ENCODE measurements at regions not wholly inside any gene's neighbourhood (a gene's known extent, or its start where the extent isn't known, plus 50 kb on each side); places are given as distances from the start of the nearest gene placed in this dataset.

DNA sequence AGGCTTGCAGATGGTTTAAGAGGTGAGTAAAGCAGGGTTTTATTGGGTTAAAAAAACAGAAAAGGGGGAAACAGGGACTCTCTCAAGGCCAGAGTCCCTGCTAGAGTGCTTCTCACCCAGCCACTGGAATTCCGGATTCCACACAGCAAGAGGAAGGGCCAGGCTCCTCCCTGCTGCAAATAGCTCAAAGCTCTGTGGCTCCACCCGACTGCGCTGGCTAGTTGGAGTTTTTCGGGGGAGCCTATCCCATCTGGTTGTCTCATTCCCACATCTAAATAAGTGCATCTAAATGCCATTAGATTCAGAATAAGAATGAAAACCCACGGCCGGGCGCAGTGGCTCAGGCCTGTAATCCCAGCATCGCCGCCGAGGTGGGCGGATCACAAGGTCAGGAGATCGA is 791.5 kb downstream of the SLC16A7 start:
- no peak overlapping the region for H3K27ac Mint-ChIP-seq
- no peak for DNase-seq
- no peaks in the 10 kb centered on the region for H3K36me3 Mint-ChIP-seq
- no peaks in the 10 kb centered on the region for H3K4me1 Mint-ChIP-seq
- H3K9me3 Mint-ChIP-seq, result peaks cover 0 to 11% (median 7%) of the 10 kb centered on the region in 7 donors
- no peak for ATAC-seq (ENCODE audit: low read depth in 2 of 2)
- no peaks in the 10 kb centered on the region for H3K27me3 Mint-ChIP-seq
- no peak overlapping the region for H3K4me3 Mint-ChIP-seq

DNA sequence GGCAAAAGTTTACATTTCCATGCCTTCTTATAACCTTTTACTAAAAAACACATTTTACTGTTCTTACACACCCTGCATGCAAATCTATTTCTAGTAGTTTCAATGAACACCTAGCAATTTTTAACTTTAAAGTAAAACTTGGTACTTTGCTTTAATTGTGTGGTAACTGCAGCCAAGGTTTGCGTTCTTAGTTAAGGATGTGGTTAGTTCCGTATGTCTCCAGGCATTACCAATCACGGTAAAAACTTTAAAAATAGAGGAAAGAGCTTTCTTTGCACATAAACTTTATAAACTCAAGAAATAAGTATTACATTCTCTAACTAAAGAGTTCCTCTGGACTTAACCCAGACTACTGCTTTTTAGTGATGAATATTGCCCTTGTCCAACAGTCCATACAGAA is 795.2 kb downstream of the SLC16A7 start:
- Mint-ChIP-seq H3K4me1 (no peaks in the 10 kb centered on the region), H3K27me3 (no peaks in the 10 kb centered on the region), H3K36me3 (no peaks in the 10 kb centered on the region), H3K4me3 (no peak overlapping the region), H3K27ac (no peak overlapping the region), H3K9me3 (peaks cover 0 to 11% (median 4%) of the 10 kb centered on the region in 7 donors)
- ATAC-seq (ENCODE audit: low read depth in 2 of 2), result no peak
- no peak for DNase-seq

DNA sequence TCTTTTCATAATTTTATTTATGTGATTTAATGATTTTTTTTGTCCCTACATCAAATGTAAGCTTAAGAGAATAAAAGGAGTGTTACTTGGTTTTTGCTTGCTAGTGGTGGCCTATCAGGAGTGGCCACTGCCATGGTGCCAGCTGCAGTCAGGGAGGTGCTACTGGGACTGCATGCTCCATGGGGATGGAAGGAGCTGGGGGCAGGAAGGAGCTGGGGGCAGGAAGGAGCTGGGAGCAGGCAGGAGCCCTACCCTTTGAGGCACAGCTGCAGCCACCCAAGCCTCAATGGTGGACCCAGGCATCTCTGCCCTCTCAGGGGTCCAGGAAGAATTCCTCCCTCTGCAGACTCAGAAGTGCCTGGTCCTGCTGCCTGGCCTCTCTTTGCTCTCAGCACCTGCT is 796.0 kb downstream of the SLC16A7 start:
- no peak overlapping the region for H3K27ac Mint-ChIP-seq
- no peak overlapping the region for H3K4me3 Mint-ChIP-seq
- no peaks in the 10 kb centered on the region for H3K27me3 Mint-ChIP-seq
- H3K36me3 Mint-ChIP-seq, result no peaks in the 10 kb centered on the region
- no peaks in the 10 kb centered on the region for H3K4me1 Mint-ChIP-seq
- DNase-seq (no peak), ATAC-seq (ENCODE audit: low read depth in 2 of 2) (no peak)
- H3K9me3 Mint-ChIP-seq, result peaks cover 0 to 11% (median 4%) of the 10 kb centered on the region in 7 donors

DNA sequence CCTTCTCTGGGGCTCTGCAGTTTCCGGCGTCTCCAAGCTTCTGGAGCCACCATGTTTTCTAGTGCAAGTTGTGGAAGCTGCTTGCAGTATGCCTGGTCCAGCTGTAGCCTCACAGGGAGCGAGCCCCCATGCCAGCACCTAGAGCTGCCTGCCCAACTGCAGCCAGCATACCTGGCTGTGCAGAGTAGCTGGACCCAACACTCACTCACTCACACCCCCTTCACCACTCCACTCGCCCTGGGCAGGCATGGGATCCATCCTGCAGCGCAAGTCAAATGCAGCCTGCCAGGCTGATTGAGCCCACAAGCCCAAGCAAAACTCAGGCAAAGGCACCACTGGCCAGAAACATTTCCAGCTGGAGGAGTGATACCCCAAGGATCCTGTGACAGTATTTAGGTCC is 797.3 kb downstream of the SLC16A7 start:
- no peak for DNase-seq
- Mint-ChIP-seq H3K4me1 (no peaks in the 10 kb centered on the region), H3K27me3 (no peaks in the 10 kb centered on the region), H3K36me3 (no peaks in the 10 kb centered on the region), H3K27ac (no peak overlapping the region), H3K9me3 (peaks cover 0 to 11% (median 4%) of the 10 kb centered on the region in 7 donors), H3K4me3 (no peak overlapping the region)
- no peak for ATAC-seq (ENCODE audit: low read depth in 2 of 2)

DNA sequence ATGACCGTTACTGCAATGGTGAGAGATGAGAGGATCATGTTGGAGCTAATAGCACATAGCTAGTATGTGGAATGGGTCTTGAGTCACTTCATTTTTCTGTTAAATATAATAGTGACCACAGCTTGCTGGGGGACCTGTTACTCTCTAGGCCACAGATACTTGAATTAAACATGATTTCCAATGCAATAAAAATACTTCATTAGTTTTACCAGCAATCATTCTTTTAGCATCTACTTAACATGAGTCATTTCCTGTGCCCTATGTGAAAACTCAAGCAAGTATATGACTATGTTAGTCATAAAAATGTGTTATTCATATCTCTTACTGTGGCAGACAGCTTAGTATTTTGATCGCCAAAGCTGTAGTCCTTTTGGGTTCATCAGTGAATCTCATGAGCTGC is 798.8 kb downstream of the SLC16A7 start:
- H3K36me3 Mint-ChIP-seq, result no peaks in the 10 kb centered on the region
- H3K27ac Mint-ChIP-seq, result no peak overlapping the region
- peaks cover 0 to 6% (median 4%) of the 10 kb centered on the region in 7 donors for H3K9me3 Mint-ChIP-seq
- H3K4me3 Mint-ChIP-seq, result no peak overlapping the region
- no peaks in the 10 kb centered on the region for H3K4me1 Mint-ChIP-seq
- DNase-seq (no peak), ATAC-seq (ENCODE audit: low read depth in 2 of 2) (no peak)
- H3K27me3 Mint-ChIP-seq, result no peaks in the 10 kb centered on the region

DNA sequence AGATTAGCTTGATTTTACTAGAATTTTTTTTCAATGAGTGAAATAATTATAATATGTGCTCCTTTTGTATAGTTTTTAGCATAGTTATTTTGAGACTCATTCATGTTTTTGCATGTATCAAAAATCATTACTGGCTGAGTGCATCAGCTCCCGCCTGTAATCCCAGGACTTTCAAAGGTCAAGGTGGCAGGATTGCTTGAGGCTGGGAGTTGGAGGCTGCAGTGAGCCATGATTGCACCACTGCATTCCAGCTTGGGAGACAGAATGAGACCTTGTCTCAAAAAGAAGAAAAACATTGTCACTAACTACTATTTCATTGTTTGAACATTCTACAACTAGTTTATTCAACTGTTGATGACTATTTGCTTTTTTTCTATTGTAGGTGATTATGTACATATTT is 802.7 kb downstream of the SLC16A7 start:
- Mint-ChIP-seq H3K4me3 (no peak overlapping the region), H3K27me3 (no peaks in the 10 kb centered on the region), H3K4me1 (no peaks in the 10 kb centered on the region), H3K9me3 (peaks cover 0 to 11% (median 4%) of the 10 kb centered on the region in 7 donors), H3K36me3 (no peaks in the 10 kb centered on the region), H3K27ac (no peak overlapping the region)
- DNase-seq (no peak), ATAC-seq (ENCODE audit: low read depth in 2 of 2) (no peak)

DNA sequence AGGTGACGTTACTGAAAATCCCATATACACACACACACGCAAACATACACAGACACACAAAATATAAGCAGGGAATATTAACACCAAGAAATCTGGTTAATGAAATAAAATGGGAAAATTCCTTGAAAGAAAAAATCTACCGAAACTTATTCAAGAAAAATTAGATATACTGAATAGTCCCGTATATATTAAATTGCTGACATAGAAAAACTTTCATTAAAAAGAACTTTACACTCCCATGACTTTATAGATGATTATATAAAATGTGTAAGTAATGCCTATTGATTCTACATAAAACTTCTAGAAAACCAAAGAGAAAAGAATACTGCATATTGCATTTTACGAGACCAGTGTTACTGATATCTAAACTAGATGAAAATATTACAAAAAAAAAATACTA is 803.2 kb downstream of the SLC16A7 start:
- Mint-ChIP-seq H3K4me3 (no peak overlapping the region), H3K9me3 (peaks cover 0 to 12% (median 3%) of the 10 kb centered on the region in 7 donors), H3K27ac (peak overlapping the region in 1 of 6 donors; percentile 44), H3K36me3 (no peaks in the 10 kb centered on the region), H3K4me1 (no peaks in the 10 kb centered on the region), H3K27me3 (no peaks in the 10 kb centered on the region)
- ATAC-seq (ENCODE audit: low read depth in 2 of 2) (no peak), DNase-seq (no peak)

DNA sequence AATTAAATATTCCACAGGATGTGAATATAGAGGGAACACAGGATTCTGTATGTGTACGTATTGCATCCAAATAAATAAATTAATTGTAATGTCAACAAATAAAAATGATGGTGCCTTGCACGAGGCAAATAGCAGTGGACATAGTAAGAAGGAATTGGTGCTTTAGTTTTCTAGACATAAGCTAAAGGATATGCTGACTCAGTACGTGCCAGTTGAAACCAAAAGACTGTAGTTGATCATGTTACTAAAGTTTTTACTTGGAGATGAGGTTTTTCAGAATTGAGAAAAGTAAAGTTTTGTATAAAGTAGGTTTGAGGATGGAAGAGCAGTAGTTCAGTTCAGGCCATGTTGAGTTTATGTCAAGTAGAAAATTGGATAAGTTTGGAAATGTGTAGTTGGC is 807.2 kb downstream of the SLC16A7 start:
- no peaks in the 10 kb centered on the region for H3K27me3 Mint-ChIP-seq
- ATAC-seq (ENCODE audit: low read depth in 2 of 2) (no peak), DNase-seq (no peak)
- peaks cover 0 to 8% (median 1%) of the 10 kb centered on the region in 7 donors for H3K9me3 Mint-ChIP-seq
- no peaks in the 10 kb centered on the region for H3K36me3 Mint-ChIP-seq
- H3K4me1 Mint-ChIP-seq, result no peaks in the 10 kb centered on the region
- H3K4me3 Mint-ChIP-seq, result no peak overlapping the region
- peak overlapping the region in 1 of 6 donors; percentile 8 for H3K27ac Mint-ChIP-seq

DNA sequence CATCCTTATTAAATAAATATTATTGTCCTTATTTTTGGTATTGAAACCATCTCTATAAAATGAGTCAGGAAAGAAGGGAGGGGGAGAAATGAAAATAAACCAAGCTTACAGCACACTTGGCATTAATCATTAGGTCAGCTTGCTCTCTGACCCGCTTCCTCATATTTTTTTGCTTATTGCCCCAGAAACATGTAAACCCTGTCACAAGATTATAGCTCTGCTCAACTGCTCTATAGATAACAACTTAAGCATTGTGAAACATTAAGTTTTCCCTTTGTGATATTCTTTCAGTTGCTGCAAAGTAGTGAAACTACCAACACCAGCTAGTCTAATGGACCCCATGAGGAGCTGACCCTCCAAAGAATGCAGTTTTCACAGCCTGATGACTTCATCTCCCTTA is 819.5 kb downstream of the SLC16A7 start:
- Mint-ChIP-seq H3K36me3 (no peaks in the 10 kb centered on the region), H3K27ac (peak overlapping the region in 1 of 6 donors; percentile 45), H3K4me3 (no peak overlapping the region), H3K4me1 (no peaks in the 10 kb centered on the region), H3K9me3 (peaks cover 5 to 28% (median 11%) of the 10 kb centered on the region in 7 donors), H3K27me3 (no peaks in the 10 kb centered on the region)
- ATAC-seq (ENCODE audit: low read depth in 2 of 2) (no peak), DNase-seq (no peak)

DNA sequence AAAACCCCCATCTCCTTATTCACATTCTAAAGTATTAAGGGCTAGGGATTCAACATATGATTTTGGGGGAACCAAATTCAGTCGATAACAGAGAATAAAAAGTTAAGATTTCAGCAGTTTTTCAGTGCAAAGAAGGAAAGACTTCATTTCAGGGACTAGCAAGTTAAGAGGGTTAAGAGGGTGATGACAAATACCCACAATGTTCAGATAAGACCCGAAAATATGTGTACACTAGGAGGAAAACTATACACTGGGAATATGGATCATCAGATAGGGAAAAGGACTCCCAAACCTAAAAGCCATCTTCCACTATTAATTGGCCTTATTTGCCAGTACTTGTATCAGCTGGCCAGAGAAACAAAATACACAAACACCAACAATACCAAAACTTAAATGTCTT is 824.2 kb downstream of the SLC16A7 start:
- H3K4me1 Mint-ChIP-seq, result no peaks in the 10 kb centered on the region
- H3K9me3 Mint-ChIP-seq, result peaks cover 4 to 20% (median 6%) of the 10 kb centered on the region in 7 donors
- H3K4me3 Mint-ChIP-seq, result no peak overlapping the region
- no peaks in the 10 kb centered on the region for H3K27me3 Mint-ChIP-seq
- no peak overlapping the region for H3K27ac Mint-ChIP-seq
- no peak for ATAC-seq (ENCODE audit: low read depth in 2 of 2)
- DNase-seq, result no peak
- H3K36me3 Mint-ChIP-seq, result no peaks in the 10 kb centered on the region

DNA sequence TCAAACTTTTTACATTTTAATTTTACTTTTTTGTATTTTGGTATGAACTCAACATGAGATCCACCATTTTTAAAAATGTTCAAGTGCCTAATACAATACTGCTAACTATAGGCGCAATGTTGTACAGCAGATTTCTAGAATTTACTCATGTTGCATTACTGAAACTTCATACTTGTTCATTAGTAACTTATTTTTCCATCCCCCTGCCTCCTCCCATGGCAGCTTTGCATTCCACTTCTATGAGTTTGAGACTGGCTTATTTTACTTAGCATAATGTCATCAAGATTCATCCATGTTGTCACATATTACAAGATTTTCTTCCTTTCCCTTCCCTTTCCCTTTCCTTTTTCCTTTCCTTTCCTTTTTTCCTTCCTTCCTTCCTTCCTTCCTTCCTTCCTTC is 825.9 kb downstream of the SLC16A7 start:
- no peak overlapping the region for H3K4me3 Mint-ChIP-seq
- H3K4me1 Mint-ChIP-seq, result no peaks in the 10 kb centered on the region
- no peak for ATAC-seq (ENCODE audit: low read depth in 2 of 2)
- H3K36me3 Mint-ChIP-seq, result no peaks in the 10 kb centered on the region
- H3K27ac Mint-ChIP-seq, result no peak overlapping the region
- peaks cover 0 to 15% (median 5%) of the 10 kb centered on the region in 7 donors for H3K9me3 Mint-ChIP-seq
- no peak for DNase-seq
- no peaks in the 10 kb centered on the region for H3K27me3 Mint-ChIP-seq

DNA sequence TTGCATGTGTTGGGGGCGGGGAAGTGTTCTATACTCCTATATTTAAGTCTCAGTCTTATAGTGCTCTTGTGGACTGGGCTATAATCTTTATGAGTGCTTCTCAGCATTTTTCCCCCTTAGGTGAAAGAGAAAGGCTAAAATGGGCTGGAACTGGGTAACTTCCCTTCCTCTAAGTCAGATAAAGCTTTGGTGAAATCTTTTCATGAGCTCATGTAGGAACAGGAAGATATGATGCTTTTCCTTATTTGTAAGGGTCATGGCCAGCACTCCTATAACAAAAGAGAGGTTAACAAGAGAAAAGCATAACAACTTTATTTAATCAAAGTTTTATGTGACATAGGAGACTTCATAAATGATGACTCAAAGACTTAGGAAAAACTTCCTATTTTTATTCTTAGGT is 841.5 kb downstream of the SLC16A7 start:
- peaks cover 4 to 15% (median 10%) of the 10 kb centered on the region in 7 donors for H3K9me3 Mint-ChIP-seq
- no peak for DNase-seq
- no peak for ATAC-seq (ENCODE audit: low read depth in 2 of 2)

DNA sequence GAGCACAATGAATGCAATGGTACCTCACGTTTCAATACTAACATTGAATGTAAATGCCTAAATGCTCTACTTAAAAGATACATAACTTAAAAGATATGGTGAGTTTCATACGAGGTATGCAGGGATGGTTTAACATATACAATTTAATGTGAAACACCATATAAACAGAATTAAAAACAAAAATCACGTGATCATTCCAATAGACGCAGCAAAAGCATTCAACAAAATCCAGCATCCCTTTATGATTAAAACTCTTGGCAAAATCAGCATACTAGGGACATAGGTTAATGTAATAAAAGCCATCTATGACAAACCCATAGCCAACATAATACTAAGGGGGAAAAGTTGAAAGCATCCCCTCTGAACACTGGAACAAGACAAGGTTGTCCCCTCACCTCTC is 845.7 kb downstream of the SLC16A7 start:
- H3K4me3 Mint-ChIP-seq, result no peak overlapping the region

More for the DNA sequence above, 841.5 kb downstream of the SLC16A7 start:
- H3K27ac Mint-ChIP-seq, result no peak overlapping the region
- H3K36me3 Mint-ChIP-seq, result no peaks in the 10 kb centered on the region
- no peaks in the 10 kb centered on the region for H3K4me1 Mint-ChIP-seq
- no peak overlapping the region for H3K4me3 Mint-ChIP-seq
- no peaks in the 10 kb centered on the region for H3K27me3 Mint-ChIP-seq

DNA sequence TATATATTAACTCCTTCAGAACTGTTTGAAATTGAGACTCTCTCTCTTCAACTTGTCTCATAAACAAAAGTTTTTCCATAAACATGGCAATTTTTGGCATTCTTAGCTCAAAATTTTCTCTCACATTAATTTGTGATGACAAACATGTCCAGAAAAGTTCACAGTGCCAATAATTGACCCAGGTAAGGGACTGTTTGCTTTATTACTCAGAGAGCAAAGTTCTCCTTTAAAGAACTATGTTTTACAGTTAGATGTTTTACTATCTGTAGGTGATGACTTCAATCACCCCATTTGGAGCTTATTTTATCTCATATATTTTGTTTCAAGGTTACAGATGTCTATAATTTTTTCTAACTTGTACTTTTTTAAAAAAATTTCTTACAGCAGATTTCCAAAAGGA is 855.6 kb downstream of the SLC16A7 start:
- no peak for ATAC-seq (ENCODE audit: low read depth in 2 of 2)
- no peak overlapping the region for H3K27ac Mint-ChIP-seq
- no peaks in the 10 kb centered on the region for H3K36me3 Mint-ChIP-seq

More for the DNA sequence above, 845.7 kb downstream of the SLC16A7 start:
- ATAC-seq (ENCODE audit: low read depth in 2 of 2), result no peak
- Mint-ChIP-seq H3K9me3 (peaks cover 7 to 25% (median 13%) of the 10 kb centered on the region in 7 donors), H3K27ac (no peak overlapping the region), H3K4me1 (no peaks in the 10 kb centered on the region), H3K27me3 (no peaks in the 10 kb centered on the region), H3K36me3 (no peaks in the 10 kb centered on the region)
- no peak for DNase-seq

DNA sequence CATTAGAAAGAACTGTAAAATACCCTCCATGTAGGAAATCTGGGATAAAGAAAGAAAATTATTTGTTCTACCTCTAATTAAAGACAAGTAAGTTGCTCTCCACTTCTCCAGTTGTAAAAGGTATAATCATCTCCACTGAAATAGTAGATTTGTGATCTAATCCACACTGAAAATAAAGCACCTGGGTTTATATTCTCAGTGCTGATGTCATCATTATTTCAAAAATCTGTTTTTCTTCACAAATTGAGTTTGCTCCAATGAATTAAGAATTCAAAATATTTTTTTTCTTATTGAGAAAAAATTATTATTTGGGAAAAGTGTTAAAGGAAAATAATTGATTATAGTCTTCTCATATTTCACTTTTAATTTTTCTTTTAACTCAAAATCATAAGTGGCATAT is 869.2 kb downstream of the SLC16A7 start:
- Mint-ChIP-seq H3K4me1 (no peaks in the 10 kb centered on the region), H3K36me3 (no peaks in the 10 kb centered on the region), H3K27me3 (no peaks in the 10 kb centered on the region), H3K27ac (no peak overlapping the region), H3K9me3 (peaks cover 0 to 2% (median 0%) of the 10 kb centered on the region in 7 donors), H3K4me3 (no peak overlapping the region)
- DNase-seq (no peak), ATAC-seq (ENCODE audit: low read depth in 2 of 2) (no peak)

More for the DNA sequence above, 855.6 kb downstream of the SLC16A7 start:
- DNase-seq, result no peak
- Mint-ChIP-seq H3K9me3 (peaks cover 0 to 9% (median 0%) of the 10 kb centered on the region in 7 donors), H3K27me3 (no peaks in the 10 kb centered on the region), H3K4me1 (no peaks in the 10 kb centered on the region), H3K4me3 (no peak overlapping the region)
